HepG2 (cell line): ENCODE measurements at regions not wholly inside any gene's neighbourhood (a gene's known extent, or its start where the extent isn't known, plus 50 kb on each side); places are given as distances from the start of the nearest gene placed in this dataset.
A peak's percentile ranks its signal among the peaks of the same experiment; 100 is the strongest.

ENCODE experiments used
- ATF7 ChIP-seq, 2 experiments: fragments of 450-650 bp in 1 of 2; sonication (generic) in 1 of 2; formaldehyde crosslinking in 1 of 2; IDR thresholded peaks; 2 replicates each; pipeline versions ENCODE4 v1.4.0 to v1.6.1; 2016 to 2020; ENCODE audit warnings: antibody characterized with exemption in 1 of 2, mild to moderate bottlenecking in 1 of 2, missing genetic modification reagents in 1 of 2
- CEBPG ChIP-seq: IDR thresholded peaks from 2 replicates; pipeline ENCODE4 v1.6.1; 2016
- PAWR ChIP-seq: sonication (generic); formaldehyde crosslinking; IDR thresholded peaks from 2 replicates; pipeline ENCODE4 v1.4.0; 2020; ENCODE audit warnings: missing genetic modification reagents, mild to moderate bottlenecking, borderline replicate concordance
- SOX13 ChIP-seq, 3 experiments: fragments of 450-650 bp in 1 of 3; sonication (generic) in 1 of 3; formaldehyde crosslinking in 1 of 3; IDR thresholded peaks in 2 of 3; conservative IDR thresholded peaks in 1 of 3; 2 replicates each; pipeline versions ENCODE4 v1.5.0 to v1.6.1; 2016 to 2020; ENCODE audit warnings: antibody characterized with exemption in 1 of 3, mild to moderate bottlenecking in 1 of 3, missing compliant biosample characterization in 1 of 3, missing genetic modification reagents in 1 of 3, moderate library complexity in 1 of 3
- SOX5 ChIP-seq: IDR thresholded peaks from 2 replicates; pipeline ENCODE4 v1.6.1; 2016; ENCODE audit warnings: borderline replicate concordance
- TF ChIP-seq, protein P1 (sequence below): sonication (generic); formaldehyde crosslinking; IDR thresholded peaks from 2 replicates; pipeline ENCODE4 v1.4.0; 2020; ENCODE audit warnings: missing genetic modification reagents
- TF ChIP-seq, protein P2 (sequence below): IDR thresholded peaks from 2 replicates; pipeline ENCODE4 v1.6.1; 2016; ENCODE audit warnings: missing compliant biosample characterization, missing genetic modification reagents, borderline replicate concordance
- TF ChIP-seq, protein P3 (sequence below): sonication (generic); formaldehyde crosslinking; IDR thresholded peaks from 2 replicates; pipeline ENCODE4 v1.8.0; 2022; ENCODE audit warnings: mild to moderate bottlenecking, missing genetic modification reagents; ENCODE audit not compliant: insufficient replicate concordance

DNA sequence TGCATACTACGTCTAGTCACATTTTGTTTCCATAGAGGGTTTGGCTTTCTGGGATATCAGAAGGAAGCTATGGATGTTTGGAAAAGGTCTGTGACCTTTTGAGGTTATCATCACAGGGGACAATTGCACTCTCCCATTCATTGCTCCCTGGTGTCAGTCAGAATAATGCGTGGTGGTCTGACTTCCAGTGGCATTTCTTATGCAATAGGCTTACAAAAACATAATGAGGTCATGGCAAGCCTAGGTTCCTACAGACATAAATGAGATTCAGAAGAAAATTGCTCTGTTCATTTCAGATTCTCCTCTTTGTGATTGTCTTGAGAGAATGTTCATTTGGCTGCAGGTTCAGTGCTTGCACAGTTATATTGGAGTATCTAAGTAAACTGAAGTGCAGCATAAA, 54.6 kb downstream of the ARHGAP35 start (continued):
- TF ChIP-seq, protein P1, sequence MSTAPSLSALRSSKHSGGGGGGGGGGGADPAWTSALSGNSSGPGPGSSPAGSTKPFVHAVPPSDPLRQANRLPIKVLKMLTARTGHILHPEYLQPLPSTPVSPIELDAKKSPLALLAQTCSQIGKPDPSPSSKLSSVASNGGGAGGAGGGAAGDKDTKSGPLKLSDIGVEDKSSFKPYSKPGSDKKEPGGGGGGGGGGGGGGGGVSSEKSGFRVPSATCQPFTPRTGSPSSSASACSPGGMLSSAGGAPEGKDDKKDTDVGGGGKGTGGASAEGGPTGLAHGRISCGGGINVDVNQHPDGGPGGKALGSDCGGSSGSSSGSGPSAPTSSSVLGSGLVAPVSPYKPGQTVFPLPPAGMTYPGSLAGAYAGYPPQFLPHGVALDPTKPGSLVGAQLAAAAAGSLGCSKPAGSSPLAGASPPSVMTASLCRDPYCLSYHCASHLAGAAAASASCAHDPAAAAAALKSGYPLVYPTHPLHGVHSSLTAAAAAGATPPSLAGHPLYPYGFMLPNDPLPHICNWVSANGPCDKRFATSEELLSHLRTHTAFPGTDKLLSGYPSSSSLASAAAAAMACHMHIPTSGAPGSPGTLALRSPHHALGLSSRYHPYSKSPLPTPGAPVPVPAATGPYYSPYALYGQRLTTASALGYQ (CRISPR knock-in tag): no peak
- peak; percentile 33; the same call in 1 of the 2 replicates for TF ChIP-seq ATF7 (IDR thresholded peaks at IDR 0.05)
- TF ChIP-seq ATF7 (CRISPR knock-in tag; IDR thresholded peaks at IDR 0.05): no peak
- TF ChIP-seq, protein P2, sequence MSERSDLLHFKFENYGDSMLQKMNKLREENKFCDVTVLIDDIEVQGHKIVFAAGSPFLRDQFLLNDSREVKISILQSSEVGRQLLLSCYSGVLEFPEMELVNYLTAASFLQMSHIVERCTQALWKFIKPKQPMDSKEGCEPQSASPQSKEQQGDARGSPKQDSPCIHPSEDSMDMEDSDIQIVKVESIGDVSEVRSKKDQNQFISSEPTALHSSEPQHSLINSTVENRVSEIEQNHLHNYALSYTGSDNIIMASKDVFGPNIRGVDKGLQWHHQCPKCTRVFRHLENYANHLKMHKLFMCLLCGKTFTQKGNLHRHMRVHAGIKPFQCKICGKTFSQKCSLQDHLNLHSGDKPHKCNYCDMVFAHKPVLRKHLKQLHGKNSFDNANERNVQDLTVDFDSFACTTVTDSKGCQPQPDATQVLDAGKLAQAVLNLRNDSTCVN (CRISPR knock-in tag): no peak
- TF ChIP-seq, protein P3, sequence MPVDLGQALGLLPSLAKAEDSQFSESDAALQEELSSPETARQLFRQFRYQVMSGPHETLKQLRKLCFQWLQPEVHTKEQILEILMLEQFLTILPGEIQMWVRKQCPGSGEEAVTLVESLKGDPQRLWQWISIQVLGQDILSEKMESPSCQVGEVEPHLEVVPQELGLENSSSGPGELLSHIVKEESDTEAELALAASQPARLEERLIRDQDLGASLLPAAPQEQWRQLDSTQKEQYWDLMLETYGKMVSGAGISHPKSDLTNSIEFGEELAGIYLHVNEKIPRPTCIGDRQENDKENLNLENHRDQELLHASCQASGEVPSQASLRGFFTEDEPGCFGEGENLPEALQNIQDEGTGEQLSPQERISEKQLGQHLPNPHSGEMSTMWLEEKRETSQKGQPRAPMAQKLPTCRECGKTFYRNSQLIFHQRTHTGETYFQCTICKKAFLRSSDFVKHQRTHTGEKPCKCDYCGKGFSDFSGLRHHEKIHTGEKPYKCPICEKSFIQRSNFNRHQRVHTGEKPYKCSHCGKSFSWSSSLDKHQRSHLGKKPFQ (CRISPR knock-in tag): no peak
- TF ChIP-seq CEBPG (CRISPR knock-in tag): peak; percentile 68
- peak; percentile 58; the same call in 1 of the 2 replicates for TF ChIP-seq SOX5 (CRISPR knock-in tag)
- TF ChIP-seq SOX13 (IDR thresholded peaks at IDR 0.05): no peak
- peak in 1 of 2 experiments; percentile 82; a peak in 2 of 4 replicates for TF ChIP-seq SOX13 (CRISPR knock-in tag; conservative IDR thresholded peaks at IDR 0.05 in 1 of 2, IDR thresholded peaks at IDR 0.05 in 1 of 2)
- TF ChIP-seq PAWR: no peak
